HEK293T (cell line): ENCODE measurements at regions not wholly inside any gene's neighbourhood (a gene's known extent, or its start where the extent isn't known, plus 50 kb on each side); places are given as distances from the start of the nearest gene placed in this dataset.
"Not testable (repeated sequence)": the region's sequence is repeated elsewhere in the genome, so short reads cannot be mapped to it uniquely, and the experiment has no call there.

Experiments
- BHLHE40 ChIP-seq: fragments of 450-650 bp; IDR thresholded peaks from 2 replicates; pipeline ENCODE4 v1.6.1; 2016; ENCODE audit warnings: mild to moderate bottlenecking, moderate library complexity, borderline replicate concordance
- CTBP1 ChIP-seq: fragments of 450-650 bp; IDR thresholded peaks from 2 replicates; pipeline ENCODE4 v1.6.1; 2016; ENCODE audit warnings: borderline replicate concordance
- ELF4 ChIP-seq: fragments of 450-650 bp; IDR thresholded peaks from 2 replicates; pipeline ENCODE4 v1.6.1; 2017; ENCODE audit warnings: antibody characterized with exemption
- FOXA1 ChIP-seq: fragments of 450-650 bp; IDR thresholded peaks from 2 replicates; pipeline ENCODE4 v1.6.1; 2016; ENCODE audit warnings: mild to moderate bottlenecking
- FOXK2 ChIP-seq: fragments of 450-650 bp; IDR thresholded peaks from 2 replicates; pipeline ENCODE4 v1.6.1; 2016; ENCODE audit warnings: mild to moderate bottlenecking
- FOXM1 ChIP-seq: fragments of 450-650 bp; IDR thresholded peaks from 2 replicates; pipeline ENCODE4 v1.6.1; 2017; ENCODE audit warnings: mild to moderate bottlenecking, borderline replicate concordance
- HDGF ChIP-seq: fragments of 450-650 bp; IDR thresholded peaks from 2 replicates; pipeline ENCODE4 v1.6.1; 2017; ENCODE audit warnings: antibody characterized with exemption, borderline replicate concordance
- L3MBTL2 ChIP-seq: fragments of 450-650 bp; conservative IDR thresholded peaks from 2 replicates; pipeline ENCODE4 v1.6.1; 2016; ENCODE audit warnings: mild to moderate bottlenecking
- NFRKB ChIP-seq: fragments of 450-650 bp; IDR thresholded peaks from 2 replicates; pipeline ENCODE4 v1.6.1; 2016; ENCODE audit warnings: mild to moderate bottlenecking, moderate library complexity
- SUZ12 ChIP-seq: fragments of 450-650 bp; IDR thresholded peaks from 2 replicates; pipeline ENCODE4 v1.6.1; 2016; ENCODE audit warnings: mild to moderate bottlenecking
- TARDBP ChIP-seq: fragments of 450-650 bp; IDR thresholded peaks from 2 replicates; pipeline ENCODE4 v1.6.1; 2016
- TF ChIP-seq, protein P1 (sequence below): fragments of 450-650 bp; IDR thresholded peaks from 2 replicates; pipeline ENCODE4 v1.6.1; 2016

DNA sequence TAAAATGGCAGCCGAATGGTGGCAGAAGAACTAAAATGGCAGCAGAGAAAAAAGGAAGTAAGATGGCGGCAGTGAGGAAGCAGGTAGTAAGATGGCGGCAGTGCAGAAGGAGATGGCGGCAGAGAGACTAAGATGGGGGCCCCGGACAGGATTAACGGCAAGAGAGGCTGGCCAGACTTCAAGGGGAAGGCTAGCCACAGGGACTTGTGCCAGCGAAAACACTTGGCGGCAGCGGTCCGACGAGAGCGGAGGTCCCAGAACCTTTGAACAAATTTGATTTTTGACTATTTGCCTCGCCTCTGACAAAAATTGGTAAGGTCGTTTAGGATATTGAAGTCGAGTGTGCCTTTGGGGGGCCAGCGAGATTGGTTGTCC, 639.4 kb upstream of the DPP6 start:
- TF ChIP-seq NFRKB, FOXA1, FOXM1, L3MBTL2, HDGF, ELF4, SUZ12, TARDBP, BHLHE40, FOXK2, CTBP1: not testable (repeated sequence)
- TF ChIP-seq, protein P1, sequence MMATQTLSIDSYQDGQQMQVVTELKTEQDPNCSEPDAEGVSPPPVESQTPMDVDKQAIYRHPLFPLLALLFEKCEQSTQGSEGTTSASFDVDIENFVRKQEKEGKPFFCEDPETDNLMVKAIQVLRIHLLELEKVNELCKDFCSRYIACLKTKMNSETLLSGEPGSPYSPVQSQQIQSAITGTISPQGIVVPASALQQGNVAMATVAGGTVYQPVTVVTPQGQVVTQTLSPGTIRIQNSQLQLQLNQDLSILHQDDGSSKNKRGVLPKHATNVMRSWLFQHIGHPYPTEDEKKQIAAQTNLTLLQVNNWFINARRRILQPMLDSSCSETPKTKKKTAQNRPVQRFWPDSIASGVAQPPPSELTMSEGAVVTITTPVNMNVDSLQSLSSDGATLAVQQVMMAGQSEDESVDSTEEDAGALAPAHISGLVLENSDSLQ: not testable (repeated sequence)
